C4-2B (cell line): ENCODE measurements at regions not wholly inside any gene's neighbourhood (a gene's known extent, or its start where the extent isn't known, plus 50 kb on each side); places are given as distances from the start of the nearest gene placed in this dataset.
A peak's percentile ranks its signal among the peaks of the same experiment; 100 is the strongest.
"Not testable (repeated sequence)": the region's sequence is repeated elsewhere in the genome, so short reads cannot be mapped to it uniquely, and the experiment has no call there.

Experiments
- H3K27ac ChIP-seq: fragments of 450-650 bp; 2 replicates; pipeline ENCODE4 v1.5.1; 2017
- ZFX ChIP-seq: fragments of 450-650 bp; IDR thresholded peaks from 2 replicates; pipeline ENCODE4 v1.6.1; 2017
- TF ChIP-seq, protein P1 (sequence below): fragments of 450-650 bp; conservative IDR thresholded peaks from 2 replicates; pipeline ENCODE4 v1.5.1; 2017; ENCODE audit warnings: mild to moderate bottlenecking

DNA sequence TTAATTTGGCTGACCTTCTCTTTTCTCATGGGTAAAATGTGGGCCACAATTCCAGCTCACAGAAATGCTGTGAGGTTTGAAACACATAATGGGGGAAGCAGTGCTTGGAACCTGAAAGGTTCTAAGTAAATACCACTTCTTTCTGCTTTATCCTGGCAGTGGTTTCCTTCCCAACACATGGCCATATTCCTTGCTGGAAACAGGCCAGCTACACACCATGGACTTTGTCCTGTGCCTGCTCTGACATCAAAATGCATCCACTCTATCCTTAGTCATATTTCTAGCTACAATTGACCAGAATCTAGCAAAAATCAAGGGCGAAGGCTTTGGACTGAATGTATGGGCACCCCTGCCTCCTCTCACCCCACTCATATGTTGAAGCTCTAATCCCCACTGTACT lies 93.1 kb upstream of the TRPC7 start:
- no peak overlapping the region for H3K27ac ChIP-seq
- TF ChIP-seq ZFX: no peak
- TF ChIP-seq, protein P1, sequence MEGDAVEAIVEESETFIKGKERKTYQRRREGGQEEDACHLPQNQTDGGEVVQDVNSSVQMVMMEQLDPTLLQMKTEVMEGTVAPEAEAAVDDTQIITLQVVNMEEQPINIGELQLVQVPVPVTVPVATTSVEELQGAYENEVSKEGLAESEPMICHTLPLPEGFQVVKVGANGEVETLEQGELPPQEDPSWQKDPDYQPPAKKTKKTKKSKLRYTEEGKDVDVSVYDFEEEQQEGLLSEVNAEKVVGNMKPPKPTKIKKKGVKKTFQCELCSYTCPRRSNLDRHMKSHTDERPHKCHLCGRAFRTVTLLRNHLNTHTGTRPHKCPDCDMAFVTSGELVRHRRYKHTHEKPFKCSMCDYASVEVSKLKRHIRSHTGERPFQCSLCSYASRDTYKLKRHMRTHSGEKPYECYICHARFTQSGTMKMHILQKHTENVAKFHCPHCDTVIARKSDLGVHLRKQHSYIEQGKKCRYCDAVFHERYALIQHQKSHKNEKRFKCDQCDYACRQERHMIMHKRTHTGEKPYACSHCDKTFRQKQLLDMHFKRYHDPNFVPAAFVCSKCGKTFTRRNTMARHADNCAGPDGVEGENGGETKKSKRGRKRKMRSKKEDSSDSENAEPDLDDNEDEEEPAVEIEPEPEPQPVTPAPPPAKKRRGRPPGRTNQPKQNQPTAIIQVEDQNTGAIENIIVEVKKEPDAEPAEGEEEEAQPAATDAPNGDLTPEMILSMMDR: no peak

DNA sequence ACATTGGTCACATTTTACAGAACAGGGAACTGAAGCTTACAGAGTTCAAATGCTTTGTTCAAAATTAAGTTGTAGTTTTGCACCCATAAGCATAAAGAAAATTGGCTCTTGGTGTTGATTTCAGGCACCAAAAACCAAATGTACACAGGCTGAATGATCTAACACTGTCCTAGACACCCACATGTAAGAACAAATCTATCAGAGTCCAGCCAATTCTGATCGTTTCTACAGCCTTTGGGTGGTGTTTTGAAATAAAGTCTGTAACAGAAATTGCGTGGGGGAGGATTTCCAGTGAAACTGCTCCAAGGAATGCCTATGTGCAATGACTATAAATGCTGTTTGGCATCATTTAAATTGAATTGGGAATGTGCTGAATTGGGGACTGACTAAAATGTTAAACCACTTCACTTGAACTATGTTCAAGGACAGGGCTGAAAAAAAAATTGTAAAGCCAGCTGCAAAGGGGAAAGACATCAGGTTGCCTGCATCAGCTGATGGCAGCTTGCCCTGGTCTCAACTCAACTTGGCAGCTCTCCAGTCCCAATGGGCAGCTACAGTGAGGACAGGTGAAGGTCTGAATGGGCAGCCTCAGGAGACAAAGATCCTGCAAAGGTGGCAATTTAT lies 92.2 kb upstream of the TRPC7 start:
- TF ChIP-seq, protein P1: no peak
- no peak for TF ChIP-seq ZFX
- H3K27ac ChIP-seq: no peak overlapping the region

DNA sequence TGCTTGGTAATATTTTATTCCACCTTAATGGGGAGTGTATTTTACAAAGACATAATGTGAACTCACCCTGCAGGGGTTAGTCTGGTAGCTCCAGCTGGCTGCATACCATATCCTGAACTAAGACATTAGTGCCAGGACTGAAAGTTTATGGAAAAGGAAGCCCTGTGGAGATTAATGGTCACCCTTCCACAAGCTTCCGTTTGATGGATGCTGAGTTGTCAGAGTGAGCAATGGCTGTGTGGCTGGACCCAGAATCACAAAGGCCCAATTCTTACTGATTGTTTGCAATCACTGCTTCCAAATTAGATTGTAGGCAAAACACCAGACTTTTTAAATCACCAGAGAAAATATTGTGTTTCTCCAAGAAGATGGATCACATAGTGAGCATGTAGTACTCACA lies 90.1 kb upstream of the TRPC7 start:
- TF ChIP-seq, protein P1: no peak
- TF ChIP-seq ZFX: no peak
- no peak overlapping the region for H3K27ac ChIP-seq

DNA sequence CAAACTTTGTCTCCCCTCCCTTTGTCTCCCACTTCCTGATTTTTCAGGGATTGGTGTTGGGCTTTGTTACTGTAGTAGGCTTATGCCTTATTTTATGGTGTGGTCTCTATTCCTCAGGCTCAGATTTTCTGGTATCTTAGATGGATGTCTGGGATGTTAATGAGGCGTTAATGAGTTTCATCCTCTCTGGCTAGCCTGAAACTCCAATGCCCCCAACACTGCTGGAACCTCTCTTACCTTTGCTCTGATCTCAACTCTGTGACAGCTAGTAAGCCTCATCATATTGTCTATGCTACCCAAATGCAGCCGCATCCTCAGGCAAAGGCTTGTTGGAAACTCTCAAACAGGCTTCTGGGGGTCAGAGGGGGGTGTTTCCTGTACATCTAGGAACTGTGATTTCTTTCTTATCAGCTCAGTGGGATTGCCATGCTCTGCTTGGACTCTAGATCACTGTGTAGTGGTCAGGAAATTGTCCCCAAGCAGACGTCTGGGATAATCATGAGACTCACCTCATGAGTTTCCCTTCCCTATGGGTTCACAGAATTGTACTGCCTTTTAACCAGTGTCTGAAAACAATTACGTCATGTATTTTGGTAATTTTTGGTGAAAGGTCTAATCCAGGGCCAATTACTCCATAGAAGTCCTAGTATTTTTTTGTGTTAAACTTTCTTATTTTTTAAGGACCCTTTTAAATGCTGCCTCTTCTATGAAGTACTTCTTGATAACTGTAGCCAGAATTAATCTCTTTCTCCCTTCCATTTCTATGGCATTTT lies 88.8 kb upstream of the TRPC7 start:
- no peak for TF ChIP-seq ZFX
- TF ChIP-seq, protein P1: no peak
- no peak overlapping the region for H3K27ac ChIP-seq

DNA sequence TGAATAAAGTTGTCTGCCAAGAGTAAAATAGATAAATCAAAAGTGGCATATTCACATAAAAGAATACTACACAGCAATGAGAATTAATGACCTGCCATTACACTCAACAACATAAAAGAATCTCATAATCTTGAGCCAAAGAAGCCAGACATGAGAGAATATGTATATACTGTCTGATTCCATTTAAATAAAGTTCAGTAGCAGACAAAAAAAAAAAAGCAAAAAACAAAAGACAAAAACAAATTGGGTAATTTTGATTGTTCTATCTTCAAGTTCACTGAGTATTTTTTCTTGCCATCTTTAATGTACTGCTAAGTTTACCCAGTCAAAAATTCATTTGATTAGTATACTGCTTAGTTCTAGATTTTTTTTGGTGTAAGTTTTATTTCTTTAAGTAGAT lies 87.9 kb upstream of the TRPC7 start:
- no peak overlapping the region for H3K27ac ChIP-seq
- TF ChIP-seq, protein P1: no peak
- TF ChIP-seq ZFX: no peak

DNA sequence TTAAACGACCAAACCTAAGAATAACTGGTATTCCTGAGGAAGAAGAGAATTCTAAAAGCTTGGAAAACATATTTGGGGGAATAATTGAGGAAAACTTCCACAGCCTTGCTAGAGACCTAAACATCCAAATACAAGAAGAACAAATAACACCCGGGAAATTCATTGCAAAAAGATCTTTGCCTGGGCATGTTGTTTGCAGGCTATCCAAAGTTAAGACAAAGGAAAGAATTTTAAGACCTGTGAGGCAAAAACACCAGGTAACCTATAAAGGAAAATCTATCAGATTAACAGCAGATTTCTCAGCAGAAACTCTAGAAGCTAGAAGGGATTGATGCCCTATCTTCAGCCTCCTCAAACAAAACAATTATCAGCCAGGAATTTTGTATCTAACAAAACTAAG lies 82.2 kb upstream of the TRPC7 start:
- not testable (repeated sequence) for H3K27ac ChIP-seq

DNA sequence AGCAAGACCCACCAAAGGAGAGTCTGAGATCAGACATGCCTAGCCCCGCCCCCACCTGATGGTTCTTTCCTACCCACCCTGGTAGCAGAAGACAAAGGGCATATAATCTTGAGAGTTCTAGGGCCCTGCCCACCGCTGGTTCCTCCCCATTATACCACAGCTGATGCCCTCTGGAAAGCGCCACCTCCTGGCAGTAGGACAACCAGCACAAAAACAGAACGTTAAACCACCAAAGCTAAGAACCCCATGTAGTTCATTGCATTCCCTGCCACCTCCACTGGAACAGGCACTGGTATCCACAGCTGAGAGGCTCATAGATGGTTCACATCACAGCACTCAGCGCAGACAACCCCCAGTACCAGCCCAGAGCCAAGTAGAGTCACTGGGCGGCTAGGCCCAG lies 81.2 kb upstream of the TRPC7 start:
- TF ChIP-seq, protein P1: peak; percentile 51
- TF ChIP-seq ZFX: no peak
- H3K27ac ChIP-seq: no peak overlapping the region

DNA sequence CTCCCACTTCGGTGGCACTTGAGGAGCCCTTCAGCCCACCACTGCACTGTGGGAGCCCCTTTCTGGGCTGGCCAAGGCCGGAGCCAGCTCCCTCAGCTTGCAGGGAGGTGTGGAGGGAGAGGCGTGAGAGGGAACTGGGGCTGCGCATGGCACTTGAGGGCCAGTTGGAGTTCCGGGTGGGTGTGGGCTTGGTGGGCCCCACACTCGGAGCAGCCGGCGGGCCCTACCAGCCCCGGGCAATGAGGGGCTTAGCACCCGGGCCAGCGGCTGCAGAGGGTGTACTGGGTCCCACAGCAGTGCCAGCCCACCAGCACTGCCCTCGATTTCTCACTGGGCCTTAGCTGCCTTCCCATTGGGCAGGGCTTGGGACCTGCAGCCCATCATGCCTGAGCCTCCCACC lies 78.8 kb upstream of the TRPC7 start:
- H3K27ac ChIP-seq: not testable (repeated sequence)
